Lower lobe of right lung (tissue), 2 donors: ENCODE measurements at regions not wholly inside any gene's neighbourhood (a gene's known extent, or its start where the extent isn't known, plus 50 kb on each side); places are given as distances from the start of the nearest gene placed in this dataset.

Experiments used
- ATAC-seq, 2 donors: fragments of 200-7000 bp; cut with Tn5 transposase; one replicate each; pipeline ENCODE4 v1.9.1; 2020 to 2022; ENCODE audit warnings: mild to moderate bottlenecking in 2 of 2, moderate library complexity in 2 of 2
- DNase-seq: peaks from one replicate; pipeline ENCODE4 v3.0.0-alpha.2; 2020
- H3K27ac ChIP-seq: fragments of 200-600 bp; one replicate; pipeline ENCODE4 v1.8.0; 2022
- H3K27me3 ChIP-seq: fragments of 200-600 bp; one replicate; pipeline ENCODE4 v1.8.0; 2022; ENCODE audit warnings: low read depth
- H3K36me3 ChIP-seq: fragments of 200-600 bp; one replicate; pipeline ENCODE4 v1.8.0; 2022; ENCODE audit warnings: mild to moderate bottlenecking
- H3K4me1 ChIP-seq: fragments of 200-600 bp; one replicate; pipeline ENCODE4 v1.8.0; 2022
- H3K4me3 ChIP-seq: fragments of 200-600 bp; one replicate; pipeline ENCODE4 v1.8.0; 2022; ENCODE audit warnings: mild to moderate bottlenecking
- H3K9me3 ChIP-seq: fragments of 200-600 bp; one replicate; pipeline ENCODE4 v1.8.0; 2022
- intact Hi-C: fragments of 100-400 bp; cut with DNase I; formaldehyde crosslinking; loops from one replicate; pipeline ENCODE4 v1.11.0; 2022
- TF ChIP-seq, protein P1 (sequence below): fragments of 200-600 bp; IDR thresholded peaks from one replicate; pipeline ENCODE4 v1.8.0; 2022; ENCODE audit warnings: antibody characterized with exemption, mild to moderate bottlenecking
- donor health status: DM: no; HTN: yes; CAD: no; lungs with severe emphysema.

GRCh38 chr13:99448546-99448945 is 52.7 kb upstream of the TM9SF2 start:
- no peak for ATAC-seq
- no peak overlapping the region for H3K27ac ChIP-seq
- H3K36me3 ChIP-seq, result no peaks in the 10 kb centered on the region
- H3K27me3 ChIP-seq, result peaks cover 11% of the 10 kb centered on the region
- intact Hi-C loops, result no loop called here
- H3K9me3 ChIP-seq, result no peaks in the 10 kb centered on the region
- TF ChIP-seq, protein P1, sequence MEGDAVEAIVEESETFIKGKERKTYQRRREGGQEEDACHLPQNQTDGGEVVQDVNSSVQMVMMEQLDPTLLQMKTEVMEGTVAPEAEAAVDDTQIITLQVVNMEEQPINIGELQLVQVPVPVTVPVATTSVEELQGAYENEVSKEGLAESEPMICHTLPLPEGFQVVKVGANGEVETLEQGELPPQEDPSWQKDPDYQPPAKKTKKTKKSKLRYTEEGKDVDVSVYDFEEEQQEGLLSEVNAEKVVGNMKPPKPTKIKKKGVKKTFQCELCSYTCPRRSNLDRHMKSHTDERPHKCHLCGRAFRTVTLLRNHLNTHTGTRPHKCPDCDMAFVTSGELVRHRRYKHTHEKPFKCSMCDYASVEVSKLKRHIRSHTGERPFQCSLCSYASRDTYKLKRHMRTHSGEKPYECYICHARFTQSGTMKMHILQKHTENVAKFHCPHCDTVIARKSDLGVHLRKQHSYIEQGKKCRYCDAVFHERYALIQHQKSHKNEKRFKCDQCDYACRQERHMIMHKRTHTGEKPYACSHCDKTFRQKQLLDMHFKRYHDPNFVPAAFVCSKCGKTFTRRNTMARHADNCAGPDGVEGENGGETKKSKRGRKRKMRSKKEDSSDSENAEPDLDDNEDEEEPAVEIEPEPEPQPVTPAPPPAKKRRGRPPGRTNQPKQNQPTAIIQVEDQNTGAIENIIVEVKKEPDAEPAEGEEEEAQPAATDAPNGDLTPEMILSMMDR, result no peak
- no peak overlapping the region for H3K4me3 ChIP-seq
- DNase-seq, result no peak
- no peaks in the 10 kb centered on the region for H3K4me1 ChIP-seq

GRCh38 chr13:99450416-99450815 is 50.9 kb upstream of the TM9SF2 start:
- Histone ChIP-seq H3K36me3 (no peaks in the 10 kb centered on the region), H3K27ac (no peak overlapping the region), H3K4me1 (no peaks in the 10 kb centered on the region), H3K4me3 (no peak overlapping the region), H3K27me3 (peaks cover 11% of the 10 kb centered on the region), H3K9me3 (no peaks in the 10 kb centered on the region)
- TF ChIP-seq, protein P1, result no peak
- intact Hi-C loops, result no loop called here
- ATAC-seq, result no peak
- DNase-seq, result no peak
